GM12878 (cell line): ENCODE measurements at regions not wholly inside any gene's neighbourhood (a gene's known extent, or its start where the extent isn't known, plus 50 kb on each side); places are given as distances from the start of the nearest gene placed in this dataset.

Experiments
- ATAC-seq: fragments of 200-7000 bp; cut with Tn5 transposase; 3 replicates; pipeline ENCODE4 v1.9.1; 2020; ENCODE audit warnings: mild to moderate bottlenecking, moderate library complexity
- BruUV-seq: library from RNA; stranded (reverse); fragments of 400-500 nt; replicated peaks from 2 replicates; lab custom pipeline; 2021; lab: Mats Ljungman, UMichigan
- CTCF ChIA-PET: fragments of 300-600 bp; sonication (Branson Sonifier 250); formaldehyde crosslinking; extraction: SDS; loops from one replicate; lab custom pipeline; 2021; ENCODE audit warnings: inconsistent platforms; lab: Yijun Ruan, JAX
- POLR2A ChIA-PET: fragments of 350-600 bp; formaldehyde crosslinking; extraction: SDS; loops from one replicate; lab custom pipeline; 2021; ENCODE audit warnings: inconsistent platforms; lab: Charles Lee
- RAD21 ChIA-PET: fragments of 300-600 bp; sonication (Branson Sonifier 250); formaldehyde crosslinking; loops from one replicate; lab custom pipeline; 2023; ENCODE audit warnings: antibody characterized with exemption; ENCODE audit not compliant: unreplicated experiment; lab: Charles Lee
- SMC1A ChIA-PET: fragments of 300-600 bp; sonication (Branson Sonifier 250); formaldehyde crosslinking; loops from one replicate; lab custom pipeline; 2023; ENCODE audit not compliant: unreplicated experiment, uncharacterized antibody; lab: Charles Lee
- DNase-seq: peaks from one replicate; pipeline ENCODE4 v3.0.0-alpha.2; 2011; ENCODE audit warnings: low read depth, low spot score
- FAIRE-seq: peaks from 3 replicates; lab custom pipeline; 2011; peaks lifted over from hg19 to GRCh38; lab: Jason Lieb, UNC
- H2AFZ ChIP-seq: 2 replicates; pipeline ENCODE4 v1.6.0; 2011; ENCODE audit warnings: low read depth, low read length, control low read depth; ENCODE audit not compliant: control insufficient read depth
- H3K27ac ChIP-seq: 2 replicates; pipeline ENCODE4 v1.5.1; 2011; ENCODE audit warnings: control low read depth; ENCODE audit not compliant: control insufficient read depth, insufficient read depth
- H3K27me3 ChIP-seq, 2 experiments: replicated peaks in 1 of 2; 2 replicates each; pipeline versions ENCODE4 v1.6.0 to v1.6.1; 2011; ENCODE audit warnings: low read length in 1 of 2; ENCODE audit not compliant: control insufficient read depth in 2 of 2, insufficient read depth in 2 of 2
- H3K36me3 ChIP-seq, 2 experiments: 2 replicates each; pipeline ENCODE4 v1.5.1; 2011; ENCODE audit warnings: low read length in 1 of 2; ENCODE audit not compliant: control insufficient read depth in 2 of 2, insufficient read depth in 2 of 2
- H3K4me1 ChIP-seq: 2 replicates; pipeline ENCODE4 v1.6.1; 2011; ENCODE audit warnings: mild to moderate bottlenecking, low read length, moderate library complexity, mixed read lengths; ENCODE audit not compliant: control insufficient read depth, insufficient read depth
- H3K4me2 ChIP-seq: 2 replicates; pipeline ENCODE4 v1.6.0; 2011; ENCODE audit warnings: control low read depth; ENCODE audit not compliant: control insufficient read depth, insufficient read depth
- H3K4me3 ChIP-seq: fragments of 200-600 bp; sonication (generic); 2 replicates; pipeline ENCODE4 v1.5.1; 2016
- H3K79me2 ChIP-seq: 2 replicates; pipeline ENCODE4 v1.6.0; 2011; ENCODE audit warnings: low read length; ENCODE audit not compliant: control insufficient read depth, insufficient read depth
- H3K9ac ChIP-seq: 2 replicates; pipeline ENCODE4 v1.8.0; 2011; ENCODE audit warnings: low read length, control low read depth, mixed read lengths; ENCODE audit not compliant: control insufficient read depth, insufficient read depth
- H3K9me3 ChIP-seq: replicated peaks from 3 replicates; pipeline ENCODE4 v1.5.1; 2011; ENCODE audit warnings: mild to moderate bottlenecking, low read length; ENCODE audit not compliant: control insufficient read depth, insufficient read depth
- H4K20me1 ChIP-seq: 2 replicates; pipeline ENCODE4 v1.6.0; 2011; ENCODE audit not compliant: control insufficient read depth, insufficient read depth
- EED ChIP-seq: sonication (generic); IDR thresholded peaks from 2 replicates; pipeline ENCODE4 v1.6.1; 2016; ENCODE audit warnings: antibody characterized with exemption, low read depth
- EP300 ChIP-seq, 2 experiments: fragments of 150-350 bp in 1 of 2; IDR thresholded peaks; 2 replicates each; pipeline ENCODE4 v1.6.1; 2011 to 2012; ENCODE audit warnings: low read depth in 2 of 2, low read length in 2 of 2, borderline replicate concordance in 1 of 2, improper control_type of control experiment in 1 of 2, inconsistent platforms in 1 of 2; ENCODE audit not compliant: control insufficient read depth in 1 of 2
- HCFC1 ChIP-seq: fragments of 150-350 bp; IDR thresholded peaks from 2 replicates; pipeline ENCODE4 v1.6.1; 2014; ENCODE audit warnings: low read length
- HDAC6 ChIP-seq: fragments of 200-600 bp; sonication (generic); IDR thresholded peaks from one replicate; pipeline ENCODE4 v1.8.0; 2017; ENCODE audit warnings: antibody characterized with exemption; ENCODE audit not compliant: unreplicated experiment
- IKZF2 ChIP-seq, 2 experiments: fragments of 450-650 bp; IDR thresholded peaks; 2 replicates each; pipeline ENCODE4 v1.6.1; 2017; ENCODE audit warnings: mild to moderate bottlenecking in 2 of 2, moderate library complexity in 2 of 2
- IRF5 ChIP-seq: fragments of 450-650 bp; IDR thresholded peaks from 2 replicates; pipeline ENCODE4 v1.6.1; 2017; ENCODE audit warnings: borderline replicate concordance
- JUND ChIP-seq: IDR thresholded peaks from 2 replicates; pipeline ENCODE4 v1.6.1; 2012; ENCODE audit warnings: low read depth, mild to moderate bottlenecking, low read length, improper control_type of control experiment, moderate library complexity
- KLF5 ChIP-seq: fragments of 450-650 bp; IDR thresholded peaks from 2 replicates; pipeline ENCODE4 v1.6.1; 2014; ENCODE audit warnings: mild to moderate bottlenecking; ENCODE audit not compliant: partially characterized antibody
- MAX ChIP-seq: IDR thresholded peaks from 2 replicates; pipeline ENCODE4 v1.6.1; 2012; ENCODE audit warnings: low read depth, low read length, improper control_type of control experiment
- MYC ChIP-seq: IDR thresholded peaks from 2 replicates; pipeline ENCODE4 v1.6.1; 2011; ENCODE audit warnings: mild to moderate bottlenecking, low read length, moderate library complexity, inconsistent platforms; ENCODE audit not compliant: insufficient read depth, insufficient replicate concordance, insufficient read length, severe bottlenecking
- NFYB ChIP-seq: IDR thresholded peaks from 2 replicates; pipeline ENCODE4 v1.6.1; 2011; ENCODE audit warnings: low read depth, mild to moderate bottlenecking, low read length, improper control_type of control experiment, moderate library complexity; ENCODE audit not compliant: insufficient read depth
- PAX5 ChIP-seq: IDR thresholded peaks from 2 replicates; pipeline ENCODE4 v1.6.1; 2011; ENCODE audit warnings: low read depth, low read length, borderline replicate concordance
- POLR2A ChIP-seq: IDR thresholded peaks from 2 replicates; pipeline ENCODE4 v1.6.1; 2011; ENCODE audit warnings: low read depth, mild to moderate bottlenecking, low read length
- RELB ChIP-seq: fragments of 450-650 bp; IDR thresholded peaks from 2 replicates; pipeline ENCODE4 v1.6.1; 2017; ENCODE audit warnings: low read depth, mild to moderate bottlenecking, moderate library complexity
- SMC3 ChIP-seq: IDR thresholded peaks from 2 replicates; pipeline ENCODE4 v1.6.1; 2011; ENCODE audit warnings: low read length, improper control_type of control experiment, borderline replicate concordance
- SUZ12 ChIP-seq: fragments of 200-600 bp; sonication (generic); IDR thresholded peaks from one replicate; pipeline ENCODE4 v1.6.1; 2018; ENCODE audit warnings: antibody characterized with exemption, mild to moderate bottlenecking; ENCODE audit not compliant: unreplicated experiment
- TCF12 ChIP-seq: IDR thresholded peaks from 2 replicates; pipeline ENCODE4 v1.6.1; 2011; ENCODE audit warnings: low read depth, mild to moderate bottlenecking, low read length
- YBX1 ChIP-seq: fragments of 450-650 bp; IDR thresholded peaks from 2 replicates; pipeline ENCODE4 v1.6.1; 2016; ENCODE audit warnings: antibody characterized with exemption
- ZNF24 ChIP-seq: fragments of 450-650 bp; IDR thresholded peaks from 2 replicates; pipeline ENCODE4 v1.6.1; 2017; ENCODE audit warnings: antibody characterized with exemption, mild to moderate bottlenecking
- WGBS: methylation state at CpG from one replicate; pipeline ENCODE4 v1.1.6; 2016; ENCODE audit warnings: low lambda C conversion rate; ENCODE audit not compliant: insufficient replicate concordance, insufficient coverage; ENCODE audit errors: missing lambda C conversion rate; 5-methylcytosine and 5-hydroxymethylcytosine counted together
- in situ Hi-C: fragments of 300-500 bp; cut with MboI; formaldehyde crosslinking; loops from 9 replicates; pipeline ENCODE4 v1.14.3; 2018; ENCODE audit warnings: mixed read lengths
- intact Hi-C: fragments of 100-400 bp; cut with micrococcal nuclease; formaldehyde crosslinking; loops from one replicate; pipeline ENCODE4 v1.14.2; 2022; ENCODE audit not compliant: unreplicated experiment

GRCh38 chr7:85703251-85704010 lies 516.6 kb upstream of the SEMA3D start:
- no peak overlapping the region for H3K9ac ChIP-seq
- H2AFZ ChIP-seq, result no peak overlapping the region
- ATAC-seq (no peak), DNase-seq (no peak), FAIRE-seq (no peak)
- no peak overlapping the region for H3K27ac ChIP-seq
- TF ChIP-seq RELB, result no peak
- TF ChIP-seq HDAC6, result no peak
- no peak for TF ChIP-seq PAX5
- TF ChIP-seq ZNF24, result no peak
- no peak for TF ChIP-seq POLR2A
- no peak for TF ChIP-seq KLF5
- no peak for TF ChIP-seq MAX
- TF ChIP-seq IKZF2 (IDR thresholded peaks at IDR 0.05), result no peak
- TF ChIP-seq EP300 (IDR thresholded peaks at IDR 0.05; ENCODE audit: borderline replicate concordance in 1 of 2, control insufficient read depth in 1 of 2, low read depth in 2 of 2, low read length in 2 of 2), result no peak
- no peak for TF ChIP-seq NFYB
- TF ChIP-seq YBX1, result no peak
- TF ChIP-seq TCF12, result no peak
- TF ChIP-seq SUZ12, result no peak
- TF ChIP-seq MYC, result no peak
- no peak for TF ChIP-seq IRF5
- TF ChIP-seq EED, result no peak
- no peak for TF ChIP-seq SMC3
- no peak for TF ChIP-seq JUND
- no peak for TF ChIP-seq HCFC1
- intact Hi-C loops (no loop called here), in situ Hi-C loops (no loop called here)
- no peaks in the 10 kb centered on the region for H4K20me1 ChIP-seq
- ChIA-PET RAD21 (no interaction called here), CTCF (no interaction called here), SMC1A (no interaction called here), POLR2A (no interaction called here)
- no peaks in the 10 kb centered on the region for H3K79me2 ChIP-seq
- 31% methylated on average over 2 of the region's 2 CpGs for WGBS
- no peak overlapping the region for H3K4me2 ChIP-seq
- H3K36me3 ChIP-seq, result no peaks in the 10 kb centered on the region
- no peak overlapping the region for H3K4me3 ChIP-seq
- H3K9me3 ChIP-seq, result no peaks in the 10 kb centered on the region
- BruUV-seq, result no TSS peak
- no peaks in the 10 kb centered on the region for H3K27me3 ChIP-seq
- no peaks in the 10 kb centered on the region for H3K4me1 ChIP-seq
